HG02973 (cell line): ENCODE measurements at regions not wholly inside any gene's neighbourhood (a gene's known extent, or its start where the extent isn't known, plus 50 kb on each side); places are given as distances from the start of the nearest gene placed in this dataset.

Experiments used
- ATAC-seq: cut with Tn5 transposase; IDR thresholded peaks from one replicate; pipeline ENCODE4 v1.9.1; 2021; ENCODE audit warnings: moderate library complexity; ENCODE audit not compliant: unreplicated experiment

- no peak for ATAC-seq
These were observed 976.1 kb downstream of the TBC1D22A start for GRCh38 chr22:47738472-47739013.

- no peak for ATAC-seq
These were observed 974.0 kb downstream of the TBC1D22A start for GRCh38 chr22:47736186-47737034.

DNA sequence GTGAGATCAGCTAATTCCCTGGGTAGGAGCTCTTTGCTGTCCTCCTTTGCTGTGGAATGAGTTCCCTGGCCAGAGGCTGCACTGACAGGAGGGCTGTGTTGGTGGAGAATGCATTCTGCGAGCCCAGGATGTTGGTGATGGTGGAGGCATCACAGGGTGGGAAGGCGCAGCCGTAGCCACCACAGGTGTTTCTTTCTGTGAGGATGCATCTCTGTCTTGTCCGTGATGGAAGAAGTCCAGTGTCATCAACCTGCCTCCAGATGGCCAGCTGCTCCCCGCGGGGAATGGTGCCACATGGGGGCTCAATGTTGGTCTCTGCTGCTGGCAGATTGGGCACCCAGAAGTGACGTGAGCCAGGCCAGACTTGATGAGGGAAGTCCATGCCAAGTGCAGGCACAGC, 972.1 kb downstream of the TBC1D22A start:
- ATAC-seq, result no peak

GRCh38 chr22:47727641-47728040, 965.2 kb downstream of the TBC1D22A start:
- ATAC-seq, result no peak

DNA sequence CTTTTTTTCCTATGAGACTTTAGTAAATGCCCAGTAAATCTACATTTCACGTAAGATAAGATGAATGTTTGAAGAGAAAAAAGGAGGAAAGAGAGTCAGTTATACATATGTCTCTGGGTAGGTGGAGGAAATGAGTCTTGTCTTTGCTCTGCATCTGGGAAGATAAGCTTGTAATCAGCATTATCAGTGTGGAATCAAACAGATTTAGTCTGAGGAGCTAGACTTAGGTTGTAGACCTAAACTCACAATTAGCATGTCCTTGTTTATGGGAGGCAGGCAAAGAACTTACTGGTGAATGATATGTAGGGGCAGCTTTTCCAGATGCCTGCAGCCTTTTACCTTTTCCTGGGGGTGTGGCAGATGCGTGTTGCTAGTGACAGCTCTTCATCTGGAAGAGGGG, 962.3 kb downstream of the TBC1D22A start:
- no peak for ATAC-seq

DNA sequence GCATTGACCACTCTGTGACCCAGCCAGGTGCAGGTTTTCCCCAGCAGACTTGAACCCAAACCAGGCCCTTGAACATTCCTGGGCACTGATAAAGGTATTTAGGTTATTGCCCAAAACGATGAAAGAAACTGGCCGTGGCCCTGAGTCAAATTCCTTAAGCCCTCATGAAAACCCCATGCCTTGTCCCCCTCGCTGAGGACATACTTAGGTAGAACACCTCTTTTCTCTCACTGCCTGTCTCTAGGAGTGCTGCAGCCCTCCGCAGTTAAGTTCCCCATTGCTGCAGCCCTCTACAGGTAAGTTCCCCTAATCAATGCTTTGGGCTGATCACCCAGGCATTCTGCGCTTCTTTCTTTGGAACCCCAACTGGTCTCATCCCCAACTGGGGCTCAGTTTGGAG, 961.6 kb downstream of the TBC1D22A start:
- ATAC-seq, result no peak

- ATAC-seq, result no peak
These were observed 955.9 kb downstream of the TBC1D22A start for GRCh38 chr22:47718337-47718736.

GRCh38 chr22:47716890-47717615, 954.6 kb downstream of the TBC1D22A start:
- no peak for ATAC-seq

DNA sequence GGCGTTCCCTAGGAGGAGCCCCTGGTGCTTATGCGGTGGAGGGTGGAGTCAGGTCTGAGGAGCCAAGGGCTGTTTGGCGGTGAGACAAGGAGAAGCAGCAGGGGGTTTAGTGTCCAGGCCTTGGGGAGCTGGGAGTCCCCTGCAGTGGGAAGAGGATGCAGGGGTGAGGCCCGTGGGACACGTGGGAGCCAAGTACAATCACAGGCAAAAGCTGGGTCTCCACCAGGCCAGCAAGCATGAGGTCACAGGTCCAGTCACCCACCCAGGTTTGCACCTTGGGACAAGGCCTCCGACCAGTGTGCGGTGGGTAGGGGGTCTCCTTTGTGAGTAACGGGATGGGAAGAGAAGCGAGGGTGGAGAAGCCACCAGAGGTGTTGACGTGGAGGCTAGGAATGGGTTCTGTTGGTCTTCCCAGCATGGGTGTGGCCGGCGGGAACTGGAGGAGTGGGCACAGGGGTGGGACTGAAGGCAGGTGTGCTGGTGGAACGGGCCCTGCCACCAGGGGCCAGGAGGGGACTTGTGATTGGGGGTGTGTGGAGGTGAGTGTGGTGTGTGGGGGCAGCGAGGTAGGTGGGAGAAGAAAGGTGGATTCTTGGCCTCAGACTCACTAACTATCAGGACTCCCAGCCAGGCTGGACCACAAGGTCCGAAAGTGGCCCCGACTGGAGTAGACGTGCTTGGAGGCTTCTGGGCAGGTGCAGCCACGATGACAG, 953.6 kb downstream of the TBC1D22A start:
- ATAC-seq, result no peak

- ATAC-seq, result no peak
These were observed 951.5 kb downstream of the TBC1D22A start for GRCh38 chr22:47713941-47714340.

DNA sequence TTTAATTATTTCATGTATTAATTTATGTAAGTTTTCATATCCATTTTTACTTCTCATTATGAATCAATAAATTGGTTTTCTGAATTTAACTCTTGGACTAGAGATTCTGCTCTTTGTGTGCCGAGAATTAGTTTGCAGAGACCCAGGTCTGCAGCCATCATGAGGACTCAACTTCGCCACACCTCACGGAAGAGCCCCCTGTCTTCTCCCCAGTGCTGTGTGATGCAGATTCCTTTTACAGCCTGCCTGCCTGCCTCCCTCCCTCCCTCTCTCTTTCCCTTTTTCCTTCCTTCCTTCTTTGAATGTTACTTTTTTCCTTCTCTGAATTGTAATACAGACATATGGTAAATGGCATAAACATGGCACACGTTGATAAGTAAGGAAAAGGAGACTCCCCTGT, 947.7 kb downstream of the TBC1D22A start:
- ATAC-seq, result no peak

DNA sequence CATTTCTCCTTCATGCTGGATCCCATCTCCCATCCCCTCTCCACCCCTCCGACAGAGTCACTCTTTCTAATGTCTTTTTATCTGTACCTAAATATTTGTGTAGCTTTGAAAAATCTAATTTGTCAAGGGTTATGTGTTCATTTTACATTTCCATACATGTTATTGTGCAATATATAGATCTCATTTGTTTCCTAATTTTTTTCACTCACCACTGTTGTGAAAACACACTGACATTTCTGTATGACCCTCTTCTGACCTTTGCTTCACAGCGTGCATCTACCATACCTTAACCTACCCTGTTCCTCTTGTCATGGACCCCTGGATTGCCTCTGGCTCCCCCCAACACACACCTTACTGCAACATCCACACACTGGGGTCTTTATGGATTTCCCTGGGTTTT, 942.9 kb downstream of the TBC1D22A start:
- ATAC-seq, result no peak

GRCh38 chr22:47698906-47699305, 936.5 kb downstream of the TBC1D22A start:
- ATAC-seq, result no peak

GRCh38 chr22:47697861-47698260, 935.4 kb downstream of the TBC1D22A start:
- ATAC-seq, result no peak

GRCh38 chr22:47696776-47697175, 934.3 kb downstream of the TBC1D22A start:
- ATAC-seq, result no peak

- no peak for ATAC-seq
These were observed 932.7 kb downstream of the TBC1D22A start for GRCh38 chr22:47695176-47695575.

DNA sequence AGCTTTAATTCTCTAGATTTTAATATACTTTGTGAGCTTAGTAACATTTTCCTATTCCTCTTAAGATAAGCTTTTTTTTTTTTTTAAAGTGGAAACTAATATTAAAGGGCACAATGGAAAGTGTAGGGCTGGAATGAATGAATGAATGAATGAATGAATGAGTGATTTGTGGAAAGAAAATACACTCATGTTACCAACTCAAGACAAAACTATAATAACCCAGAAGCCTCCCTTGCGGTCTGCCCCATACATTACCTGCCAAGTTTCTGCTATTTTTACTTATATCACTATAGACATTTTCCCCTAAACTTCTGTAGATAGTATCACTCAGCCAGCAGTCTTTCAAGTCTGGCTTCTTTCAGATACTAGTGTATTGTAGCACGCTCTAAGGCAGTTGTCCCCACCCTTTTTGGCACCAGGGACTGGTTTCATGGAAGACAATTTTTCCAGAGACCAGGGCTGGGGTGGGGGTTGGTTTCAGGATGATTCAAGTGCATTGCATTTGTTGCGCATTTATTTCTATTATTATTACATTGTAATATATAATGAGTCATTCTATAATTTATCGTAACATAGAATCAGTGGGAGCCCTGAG, 932.2 kb downstream of the TBC1D22A start:
- no peak for ATAC-seq

- no peak for ATAC-seq
These were observed 931.2 kb downstream of the TBC1D22A start for GRCh38 chr22:47693606-47694005.

DNA sequence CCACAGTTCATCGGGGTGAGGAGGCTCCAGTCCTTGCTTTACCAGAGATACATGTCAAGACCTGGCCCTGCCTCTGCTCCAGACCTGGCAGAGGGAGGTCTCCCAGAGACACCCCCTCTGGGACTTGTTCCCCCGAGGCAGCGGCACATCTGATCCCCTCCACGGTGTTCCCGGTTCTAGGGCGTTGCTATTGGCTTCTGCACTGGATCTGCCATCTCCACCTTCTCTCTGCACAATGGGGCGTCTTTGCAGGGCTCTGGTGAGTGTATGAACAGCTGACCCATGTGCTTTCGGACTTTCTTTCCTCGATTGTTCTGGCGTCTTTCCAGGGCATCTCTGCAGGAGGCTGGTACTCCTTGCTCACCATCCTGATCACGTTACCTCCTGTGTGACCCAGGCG, 930.4 kb downstream of the TBC1D22A start:
- ATAC-seq, result no peak

GRCh38 chr22:47691152-47691895, 928.9 kb downstream of the TBC1D22A start:
- ATAC-seq, result no peak
